ENCODE measurements at regions not wholly inside any gene's neighbourhood (a gene's known extent, or its start where the extent isn't known, plus 50 kb on each side); places are given as distances from the start of the nearest gene placed in this dataset.

DNA sequence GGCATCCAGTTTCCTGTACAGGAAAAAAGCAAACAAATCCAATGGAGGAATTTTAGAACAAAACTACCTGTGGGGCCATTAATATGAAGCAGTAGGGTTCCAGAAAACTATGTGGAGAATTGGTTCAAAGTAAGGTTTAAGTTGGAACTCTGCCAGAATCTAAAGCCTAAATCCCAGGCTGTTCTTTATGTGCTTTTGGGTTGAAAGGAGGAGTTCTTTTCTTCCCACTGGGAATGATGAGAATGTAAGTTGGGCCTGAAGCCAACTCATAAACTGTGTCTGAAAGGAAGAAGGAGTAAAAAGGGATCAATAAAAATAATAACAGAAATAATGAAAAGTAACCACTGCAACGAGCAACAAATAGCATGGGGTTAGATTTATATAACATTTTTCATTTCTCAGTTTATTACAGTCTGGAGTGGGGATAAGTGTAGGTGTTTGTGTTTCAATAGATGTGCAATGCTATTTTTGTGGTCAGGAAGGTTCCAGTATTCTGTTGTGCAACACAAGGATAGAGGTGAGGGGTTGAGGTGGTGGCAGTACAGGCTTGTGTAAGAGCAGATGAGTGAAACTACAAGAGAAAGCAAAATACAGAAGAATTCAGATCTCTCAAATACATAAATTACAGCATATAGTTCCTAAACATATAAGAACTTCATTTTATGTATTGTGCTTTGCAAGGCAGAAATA is 373.6 kb downstream of the EMP1 start:
- TF ChIP-seq, protein P1, sequence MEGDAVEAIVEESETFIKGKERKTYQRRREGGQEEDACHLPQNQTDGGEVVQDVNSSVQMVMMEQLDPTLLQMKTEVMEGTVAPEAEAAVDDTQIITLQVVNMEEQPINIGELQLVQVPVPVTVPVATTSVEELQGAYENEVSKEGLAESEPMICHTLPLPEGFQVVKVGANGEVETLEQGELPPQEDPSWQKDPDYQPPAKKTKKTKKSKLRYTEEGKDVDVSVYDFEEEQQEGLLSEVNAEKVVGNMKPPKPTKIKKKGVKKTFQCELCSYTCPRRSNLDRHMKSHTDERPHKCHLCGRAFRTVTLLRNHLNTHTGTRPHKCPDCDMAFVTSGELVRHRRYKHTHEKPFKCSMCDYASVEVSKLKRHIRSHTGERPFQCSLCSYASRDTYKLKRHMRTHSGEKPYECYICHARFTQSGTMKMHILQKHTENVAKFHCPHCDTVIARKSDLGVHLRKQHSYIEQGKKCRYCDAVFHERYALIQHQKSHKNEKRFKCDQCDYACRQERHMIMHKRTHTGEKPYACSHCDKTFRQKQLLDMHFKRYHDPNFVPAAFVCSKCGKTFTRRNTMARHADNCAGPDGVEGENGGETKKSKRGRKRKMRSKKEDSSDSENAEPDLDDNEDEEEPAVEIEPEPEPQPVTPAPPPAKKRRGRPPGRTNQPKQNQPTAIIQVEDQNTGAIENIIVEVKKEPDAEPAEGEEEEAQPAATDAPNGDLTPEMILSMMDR (IDR thresholded peaks at IDR 0.05; ENCODE audit: extremely low read depth, insufficient read depth, missing control alignments): no peak
- DNase-seq (ENCODE audit: low spot score): no peak
- in situ Hi-C loops (cut with MboI; ENCODE audit: low pct_unique_long_range_greater_than_20kb, low sequenced_read_pairs, unreplicated experiment): no loop called here

DNA sequence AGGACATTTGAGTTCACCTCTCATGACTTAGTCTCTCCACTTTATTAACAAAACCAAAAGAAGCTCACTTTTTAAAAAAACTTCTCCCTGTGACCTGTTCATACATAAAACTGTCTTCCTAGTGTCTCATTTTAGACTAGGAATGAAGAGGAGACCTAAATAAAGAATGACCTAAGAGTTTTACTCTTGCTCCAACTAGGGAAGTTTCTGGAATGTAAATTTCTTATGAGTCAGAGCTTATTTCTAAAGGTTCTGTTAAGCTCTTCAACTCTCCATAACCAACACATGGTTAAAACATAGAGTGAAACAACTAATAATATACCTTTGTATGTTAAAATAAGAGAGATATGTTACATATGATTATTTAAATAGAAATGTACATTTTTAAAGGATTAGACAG is 369.8 kb downstream of the EMP1 start:
- TF ChIP-seq, protein P1 (IDR thresholded peaks at IDR 0.05; ENCODE audit: extremely low read depth, insufficient read depth, missing control alignments): no peak
- DNase-seq (ENCODE audit: low spot score): no peak
- in situ Hi-C loops (cut with MboI; ENCODE audit: low pct_unique_long_range_greater_than_20kb, low sequenced_read_pairs, unreplicated experiment): no loop called here

DNA sequence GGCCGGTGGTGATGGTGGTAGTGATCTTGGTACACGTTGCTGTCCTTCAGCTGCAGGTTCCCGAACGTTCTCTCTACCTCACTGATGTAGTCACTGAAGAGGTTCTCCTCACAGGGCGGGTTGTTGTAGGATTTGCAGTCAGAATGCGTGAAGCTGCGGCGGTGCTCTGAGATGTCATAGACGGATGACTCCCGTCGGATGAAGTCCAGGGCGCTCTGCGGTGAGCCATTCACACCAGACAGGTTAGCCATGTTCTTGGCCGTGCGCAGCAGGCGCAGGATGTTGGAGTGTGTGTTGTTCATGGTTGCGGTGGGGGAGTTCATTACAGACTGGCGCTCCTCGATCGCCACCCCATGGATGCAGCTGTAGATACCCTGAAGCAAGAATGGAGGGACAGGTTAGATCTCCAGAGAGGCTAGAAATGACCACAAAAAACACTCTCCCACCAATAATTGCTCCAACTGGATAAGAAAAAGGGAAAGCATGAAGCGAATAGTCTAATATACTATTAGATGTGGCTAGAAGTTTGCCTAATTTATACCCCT is 367.8 kb downstream of the EMP1 start:
- in situ Hi-C loops (cut with MboI; ENCODE audit: low pct_unique_long_range_greater_than_20kb, low sequenced_read_pairs, unreplicated experiment): no loop called here
- TF ChIP-seq, protein P1 (IDR thresholded peaks at IDR 0.05; ENCODE audit: extremely low read depth, insufficient read depth, missing control alignments): no peak
- DNase-seq (ENCODE audit: low spot score): no peak

DNA sequence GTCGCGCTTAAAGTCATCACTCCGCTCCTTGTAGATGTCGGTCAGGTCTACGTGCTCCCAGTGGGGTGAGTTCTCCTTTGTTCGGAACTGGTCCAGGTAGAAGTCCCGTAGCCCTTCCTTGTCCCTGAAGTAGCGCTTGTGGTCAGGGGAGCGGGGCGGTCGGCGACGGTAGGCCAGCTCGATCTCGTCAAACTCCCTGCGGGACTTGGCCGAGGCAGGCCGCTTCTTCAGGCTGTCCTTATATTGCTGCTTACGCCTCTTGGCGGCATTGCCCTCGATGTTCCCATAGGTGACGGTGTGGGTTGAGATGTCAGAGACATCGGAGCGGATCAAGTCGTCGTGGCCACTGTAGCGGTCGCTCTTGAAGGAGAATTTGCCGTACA is 367.2 kb downstream of the EMP1 start:
- no peak for DNase-seq (ENCODE audit: low spot score)
- in situ Hi-C loops (cut with MboI; ENCODE audit: low pct_unique_long_range_greater_than_20kb, low sequenced_read_pairs, unreplicated experiment): no loop called here
- TF ChIP-seq, protein P1 (IDR thresholded peaks at IDR 0.05; ENCODE audit: extremely low read depth, insufficient read depth, missing control alignments): no peak

DNA sequence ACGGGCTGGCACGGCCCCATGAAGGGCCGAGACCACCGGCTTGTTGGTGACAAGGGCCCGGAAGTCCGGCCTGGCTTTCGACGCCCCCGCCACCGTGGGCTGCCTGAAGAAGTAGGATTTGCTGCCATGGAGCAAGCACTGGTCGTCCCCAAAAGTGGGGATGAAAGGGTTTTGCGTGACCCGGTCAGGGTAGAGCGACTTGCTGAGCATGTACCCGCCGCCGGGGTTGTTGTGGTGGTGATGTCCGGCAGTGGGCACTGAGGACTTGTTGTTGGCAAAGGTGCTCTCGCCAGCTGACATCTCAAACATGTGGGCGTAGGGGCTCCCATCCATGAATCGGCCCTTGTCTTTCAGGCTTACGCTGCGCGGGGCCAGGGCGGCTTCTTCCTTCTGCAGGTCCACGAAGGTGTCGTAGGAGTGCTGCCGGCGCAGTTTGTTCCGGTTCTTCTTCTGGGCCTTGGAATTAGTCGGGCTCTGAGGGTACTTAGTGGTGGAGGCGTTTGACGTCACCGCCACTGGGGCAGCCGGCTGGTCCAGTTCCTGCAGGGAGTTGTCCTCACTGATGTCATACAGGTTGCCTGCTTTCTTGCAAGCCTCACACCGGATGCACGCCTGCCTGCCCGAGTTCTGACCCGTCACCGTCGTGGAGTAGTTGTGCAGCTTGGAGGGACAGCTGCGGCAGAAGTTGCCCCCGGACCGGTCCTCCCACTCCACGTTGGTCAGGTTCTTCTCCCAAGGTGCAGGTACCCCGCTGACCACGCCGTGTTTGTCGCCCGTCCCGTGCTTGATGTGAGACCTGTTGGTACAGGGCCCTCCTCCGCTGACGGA is 366.6 kb downstream of the EMP1 start:
- no peak for DNase-seq (ENCODE audit: low spot score)
- in situ Hi-C loops (cut with MboI; ENCODE audit: low pct_unique_long_range_greater_than_20kb, low sequenced_read_pairs, unreplicated experiment): no loop called here
- TF ChIP-seq, protein P1 (IDR thresholded peaks at IDR 0.05; ENCODE audit: extremely low read depth, insufficient read depth, missing control alignments): no peak

DNA sequence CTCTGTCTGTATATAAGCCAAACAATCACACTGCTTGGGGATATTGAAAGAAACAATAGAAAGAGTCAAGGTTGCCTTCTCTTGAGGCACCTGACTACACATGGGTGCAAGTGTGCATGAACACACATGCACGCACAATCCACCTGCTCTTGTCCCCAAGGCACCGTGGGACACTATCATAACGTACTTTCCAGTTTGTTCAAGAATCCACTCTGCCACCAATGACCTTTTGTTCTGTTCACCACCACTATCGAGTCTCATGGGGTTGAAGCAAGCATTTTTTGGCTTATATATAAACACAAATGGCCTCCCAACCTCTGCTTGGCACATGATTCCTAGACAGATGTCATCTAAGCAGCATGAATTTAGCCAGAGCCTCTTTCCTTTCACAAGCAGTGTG is 365.4 kb downstream of the EMP1 start:
- DNase-seq (ENCODE audit: low spot score): no peak
- in situ Hi-C loops (cut with MboI; ENCODE audit: low pct_unique_long_range_greater_than_20kb, low sequenced_read_pairs, unreplicated experiment): no loop called here
- TF ChIP-seq, protein P1 (IDR thresholded peaks at IDR 0.05; ENCODE audit: extremely low read depth, insufficient read depth, missing control alignments): no peak

Data from GM13977 (cell line).